ENCODE measurements at regions not wholly inside any gene's neighbourhood (a gene's known extent, or its start where the extent isn't known, plus 50 kb on each side); places are given as distances from the start of the nearest gene placed in this dataset.

DNA sequence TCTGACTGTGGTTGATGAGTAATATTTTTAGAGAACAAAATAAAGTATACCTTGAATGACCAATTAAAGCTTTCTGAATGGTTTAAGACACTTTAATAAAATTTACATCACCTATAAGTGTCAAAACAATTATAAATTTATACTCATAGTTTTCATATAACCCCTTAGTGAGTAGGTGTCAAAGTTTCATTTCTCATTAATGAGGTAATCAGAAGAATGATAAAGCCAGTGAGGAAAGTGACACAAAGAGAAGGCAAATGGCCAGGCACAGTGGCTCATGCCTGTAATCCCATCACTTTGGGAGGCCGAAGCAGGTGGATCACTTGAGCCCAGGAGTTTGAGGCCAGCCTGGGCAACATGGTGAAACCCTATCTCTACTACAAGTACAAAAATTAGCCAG, 60.8 kb upstream of the CTLA4 start:
- ChIA-PET POLR2A (no interaction called here), RAD21 (ENCODE audit: unreplicated experiment) (no interaction called here), SMC1A (ENCODE audit: uncharacterized antibody, unreplicated experiment) (interaction anchor here (0.6 to 1.2 kb wide), 2 partner anchors 8 to 10 kb away, joined by 3 read pairs; no protein-coding TSS in a partner anchor), CTCF (interaction anchor here (1.4 kb wide), 1 partner anchor 8 kb away, joined by 4 read pairs; no protein-coding TSS in a partner anchor)
- no peak overlapping the region for H3K27ac ChIP-seq (ENCODE audit: control insufficient read depth, insufficient read depth)
- ATAC-seq: no peak
- no peaks in the 10 kb centered on the region for H3K36me3 ChIP-seq (ENCODE audit: control insufficient read depth in 2 of 2, insufficient read depth in 2 of 2, low read length in 1 of 2)
- WGBS (ENCODE audit: insufficient coverage, insufficient replicate concordance, low lambda C conversion rate, missing lambda C conversion rate): 58% methylated on average over 1 of the region's 1 CpG
- H3K9me3 ChIP-seq (replicated peaks; ENCODE audit: control insufficient read depth, insufficient read depth, low read length): peaks cover 7% of the 10 kb centered on the region
- FAIRE-seq: no peak
- H4K20me1 ChIP-seq (ENCODE audit: control insufficient read depth, insufficient read depth): no peaks in the 10 kb centered on the region
- no peak for DNase-seq (ENCODE audit: low read depth, low spot score)
- H3K4me3 ChIP-seq: no peak overlapping the region
- BruUV-seq (replicated peaks): no TSS peak
- H3K4me2 ChIP-seq (ENCODE audit: control insufficient read depth, insufficient read depth): no peak overlapping the region
- in situ Hi-C loops (cut with MboI) (loop anchor here (25.0 kb wide), 2 partner anchors 569 to 1219 kb away; partner anchors contain the start of gene CYP20A1), intact Hi-C loops (cut with micrococcal nuclease; ENCODE audit: unreplicated experiment) (no loop called here)
- peaks cover 0 to 2% of the 10 kb centered on the region in 2 experiments; a peak in 2 of 4 replicates for H3K27me3 ChIP-seq (replicated peaks in 1 of 2; ENCODE audit: control insufficient read depth in 2 of 2, insufficient read depth in 2 of 2, low read length in 1 of 2)
- TF ChIP-seq, protein P1, sequence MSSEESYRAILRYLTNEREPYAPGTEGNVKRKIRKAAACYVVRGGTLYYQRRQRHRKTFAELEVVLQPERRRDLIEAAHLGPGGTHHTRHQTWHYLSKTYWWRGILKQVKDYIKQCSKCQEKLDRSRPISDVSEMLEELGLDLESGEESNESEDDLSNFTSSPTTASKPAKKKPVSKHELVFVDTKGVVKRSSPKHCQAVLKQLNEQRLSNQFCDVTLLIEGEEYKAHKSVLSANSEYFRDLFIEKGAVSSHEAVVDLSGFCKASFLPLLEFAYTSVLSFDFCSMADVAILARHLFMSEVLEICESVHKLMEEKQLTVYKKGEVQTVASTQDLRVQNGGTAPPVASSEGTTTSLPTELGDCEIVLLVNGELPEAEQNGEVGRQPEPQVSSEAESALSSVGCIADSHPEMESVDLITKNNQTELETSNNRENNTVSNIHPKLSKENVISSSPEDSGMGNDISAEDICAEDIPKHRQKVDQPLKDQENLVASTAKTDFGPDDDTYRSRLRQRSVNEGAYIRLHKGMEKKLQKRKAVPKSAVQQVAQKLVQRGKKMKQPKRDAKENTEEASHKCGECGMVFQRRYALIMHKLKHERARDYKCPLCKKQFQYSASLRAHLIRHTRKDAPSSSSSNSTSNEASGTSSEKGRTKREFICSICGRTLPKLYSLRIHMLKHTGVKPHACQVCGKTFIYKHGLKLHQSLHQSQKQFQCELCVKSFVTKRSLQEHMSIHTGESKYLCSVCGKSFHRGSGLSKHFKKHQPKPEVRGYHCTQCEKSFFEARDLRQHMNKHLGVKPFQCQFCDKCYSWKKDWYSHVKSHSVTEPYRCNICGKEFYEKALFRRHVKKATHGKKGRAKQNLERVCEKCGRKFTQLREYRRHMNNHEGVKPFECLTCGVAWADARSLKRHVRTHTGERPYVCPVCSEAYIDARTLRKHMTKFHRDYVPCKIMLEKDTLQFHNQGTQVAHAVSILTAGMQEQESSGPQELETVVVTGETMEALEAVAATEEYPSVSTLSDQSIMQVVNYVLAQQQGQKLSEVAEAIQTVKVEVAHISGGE (CRISPR knock-in tag; IDR thresholded peaks at IDR 0.05): no peak
- TF ChIP-seq NFIC (IDR thresholded peaks at IDR 0.05; ENCODE audit: low read depth, low read length) (no peak), SMAD1 (IDR thresholded peaks at IDR 0.05; ENCODE audit: low read depth, partially characterized antibody) (no peak), RUNX3 (IDR thresholded peaks at IDR 0.05; ENCODE audit: low read length) (no peak)
- no peak overlapping the region for H3K9ac ChIP-seq (ENCODE audit: control insufficient read depth, insufficient read depth, low read length)
- no peak overlapping the region for H2AFZ ChIP-seq (ENCODE audit: control insufficient read depth, low read depth, low read length)
- no peaks in the 10 kb centered on the region for H3K79me2 ChIP-seq (ENCODE audit: control insufficient read depth, insufficient read depth, low read length)
- H3K4me1 ChIP-seq (ENCODE audit: control insufficient read depth, insufficient read depth, low read length): peaks cover 4% of the 10 kb centered on the region
